ENCODE measurements at regions not wholly inside any gene's neighbourhood (a gene's known extent, or its start where the extent isn't known, plus 50 kb on each side); places are given as distances from the start of the nearest gene placed in this dataset.

DNA sequence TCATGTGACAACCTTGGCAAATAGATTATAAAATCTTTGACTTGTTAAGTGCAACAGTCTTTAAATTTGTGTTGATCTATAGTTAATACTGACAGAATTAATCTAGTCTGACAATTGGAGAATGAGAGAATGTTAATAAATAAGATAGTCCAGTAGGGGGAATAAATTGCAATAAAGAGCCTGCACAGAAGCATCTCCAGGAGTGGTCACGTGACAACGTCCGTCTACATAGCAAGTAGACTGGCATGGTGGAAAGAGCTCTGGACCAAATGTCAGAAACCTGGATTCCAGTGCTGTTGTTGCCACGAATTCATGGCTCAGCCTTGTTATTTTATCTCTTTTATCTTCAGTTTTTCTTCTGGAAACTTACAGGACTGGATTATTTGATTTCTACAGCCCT lies 436.5 kb downstream of the RAB28 start:
- no peak for TF ChIP-seq EZH2phosphoT487 (IDR thresholded peaks at IDR 0.05; ENCODE audit: low read length)
- TF ChIP-seq EZH2 (optimal IDR thresholded peaks at IDR 0.05; ENCODE audit: low read depth, low read length) = no peak
